Activated CD8-positive, alpha-beta memory T cell treated with anti-CD3 and anti-CD28 coated beads, Interleukin-2, amount 50 U/mL, for 24 hours (primary cell): ENCODE measurements at regions not wholly inside any gene's neighbourhood (a gene's known extent, or its start where the extent isn't known, plus 50 kb on each side); places are given as distances from the start of the nearest gene placed in this dataset.
"Not testable (repeated sequence)": the region's sequence is repeated elsewhere in the genome, so short reads cannot be mapped to it uniquely, and the experiment has no call there.

Experiments used
- DNase-seq: peaks from one replicate; pipeline ENCODE4 v3.0.0-alpha.2; 2020; ENCODE audit errors: extremely low read depth

DNA sequence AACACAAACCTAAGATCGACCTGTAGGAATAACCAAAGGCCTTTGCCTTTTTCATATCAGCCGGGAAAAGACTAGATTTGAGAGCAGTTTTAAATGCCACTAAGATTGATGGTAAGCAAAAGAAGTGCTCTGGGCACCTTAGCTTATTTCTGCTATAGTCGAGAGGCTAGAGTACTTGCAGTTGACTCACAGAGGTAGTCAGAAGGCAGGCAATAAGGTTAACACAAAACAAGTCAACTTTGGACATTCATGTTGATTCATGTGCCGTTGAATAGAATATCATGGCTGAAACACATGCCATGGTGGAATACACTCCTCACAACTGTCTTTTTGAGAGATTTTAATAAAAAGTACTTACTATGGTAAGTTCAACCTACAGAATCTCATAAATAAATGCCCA lies 507.6 kb downstream of the ZEB2 start:
- no peak for DNase-seq

DNA sequence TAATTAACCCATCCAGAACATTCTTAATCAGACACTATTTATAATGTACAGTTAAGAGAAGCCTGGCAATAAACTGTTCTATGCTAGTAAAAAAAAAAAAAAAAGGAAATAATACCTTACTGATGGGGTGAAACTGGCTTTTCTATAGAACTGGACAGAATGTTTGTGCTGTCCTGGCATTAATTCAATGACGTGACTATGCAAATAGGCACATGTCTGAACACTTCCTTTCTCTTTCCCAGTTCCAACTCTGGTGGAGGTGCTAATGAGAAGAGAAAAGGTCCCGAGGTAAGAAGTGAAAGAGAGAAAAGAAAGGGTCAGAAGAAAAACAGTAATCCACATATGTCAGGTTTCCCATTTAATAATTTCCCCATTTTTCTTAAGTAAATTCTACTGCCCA lies 508.4 kb downstream of the ZEB2 start:
- DNase-seq = no peak

DNA sequence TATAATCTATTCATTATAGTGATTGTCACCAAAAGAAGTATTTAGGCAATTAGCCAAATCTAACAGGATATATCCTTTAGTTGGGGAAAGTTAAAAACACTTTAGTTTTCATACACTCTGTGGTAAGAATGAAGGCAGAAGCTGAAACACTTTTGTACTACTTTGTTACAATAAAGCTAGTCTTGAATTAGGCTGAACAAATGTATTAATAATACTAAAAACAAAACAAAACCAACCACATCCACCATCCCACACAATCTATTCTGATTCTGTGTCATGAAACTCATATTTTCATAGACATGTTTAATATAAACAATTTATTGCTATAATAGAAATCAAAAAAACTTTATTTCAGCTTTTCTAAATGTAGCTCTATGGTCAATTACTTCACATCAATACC lies 508.8 kb downstream of the ZEB2 start:
- no peak for DNase-seq

DNA sequence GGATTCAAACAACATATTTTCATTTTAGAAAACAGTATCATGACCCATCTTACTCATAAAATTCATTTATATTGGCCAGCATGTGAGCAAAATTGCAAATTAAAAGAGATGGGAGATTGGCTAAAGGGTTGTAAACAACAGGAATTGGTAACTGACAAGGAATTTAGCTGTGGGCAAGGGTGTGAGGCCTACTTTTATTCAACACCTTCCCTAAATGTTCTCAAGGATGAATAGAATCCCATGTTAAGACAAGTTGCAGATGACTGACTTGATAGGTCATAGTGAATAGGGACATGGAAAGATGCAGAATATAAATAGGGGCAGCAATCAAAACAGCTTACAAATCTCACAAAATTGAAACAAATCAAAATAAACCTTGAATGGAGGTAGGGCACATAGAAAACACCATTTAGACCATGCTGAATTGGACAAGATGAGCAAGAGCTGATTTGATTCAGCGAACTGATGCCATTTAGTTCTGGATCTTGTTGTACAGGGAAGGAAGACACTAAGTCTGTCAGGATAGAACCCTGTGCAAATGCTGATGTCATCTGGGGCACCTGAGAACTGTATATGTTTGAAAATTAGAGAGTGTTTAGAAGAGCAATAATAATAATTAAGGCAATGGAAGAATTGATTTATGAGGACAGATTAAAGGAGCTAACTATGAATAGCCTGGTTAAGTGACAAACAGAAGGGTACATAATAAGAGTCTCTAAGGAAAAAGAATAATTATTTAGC lies 509.7 kb downstream of the ZEB2 start:
- no peak for DNase-seq

DNA sequence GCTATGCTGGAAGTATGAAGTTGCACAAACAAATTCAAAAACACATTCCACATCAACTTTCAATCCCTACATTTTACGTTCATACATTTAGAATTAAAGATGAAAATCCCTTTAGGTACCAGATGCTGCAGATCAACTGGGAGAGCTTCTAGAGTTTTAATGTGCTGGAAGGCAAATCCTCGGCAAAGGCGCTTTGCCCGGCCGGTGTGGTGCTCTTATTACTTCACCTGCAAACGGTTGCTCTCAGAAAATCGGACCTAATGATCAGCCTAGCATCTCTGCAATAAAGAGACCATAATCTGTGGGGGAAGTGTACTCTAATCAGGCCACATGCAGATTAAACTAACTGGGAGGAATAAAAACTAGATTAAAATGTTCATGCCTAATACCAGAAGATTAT lies 513.8 kb downstream of the ZEB2 start:
- no peak for DNase-seq

DNA sequence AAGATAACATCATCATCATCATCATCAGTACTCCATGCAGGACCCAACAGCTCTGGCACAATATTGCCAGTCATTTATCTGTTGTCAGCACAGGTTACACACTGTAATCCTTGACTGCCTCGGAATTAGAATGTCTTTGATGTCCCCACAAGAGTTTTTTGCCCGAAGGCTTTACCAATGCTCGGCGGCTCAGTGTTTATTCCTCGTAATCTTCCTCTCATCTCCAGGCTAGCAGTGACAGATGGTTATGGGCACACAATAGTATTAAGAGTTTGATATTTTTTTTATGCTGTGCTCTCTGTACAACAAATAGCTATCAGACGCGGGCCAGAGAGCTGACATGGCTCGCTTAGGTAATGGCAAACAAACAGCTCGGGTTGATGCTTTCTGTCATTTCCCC lies 515.2 kb downstream of the ZEB2 start:
- DNase-seq = no peak

DNA sequence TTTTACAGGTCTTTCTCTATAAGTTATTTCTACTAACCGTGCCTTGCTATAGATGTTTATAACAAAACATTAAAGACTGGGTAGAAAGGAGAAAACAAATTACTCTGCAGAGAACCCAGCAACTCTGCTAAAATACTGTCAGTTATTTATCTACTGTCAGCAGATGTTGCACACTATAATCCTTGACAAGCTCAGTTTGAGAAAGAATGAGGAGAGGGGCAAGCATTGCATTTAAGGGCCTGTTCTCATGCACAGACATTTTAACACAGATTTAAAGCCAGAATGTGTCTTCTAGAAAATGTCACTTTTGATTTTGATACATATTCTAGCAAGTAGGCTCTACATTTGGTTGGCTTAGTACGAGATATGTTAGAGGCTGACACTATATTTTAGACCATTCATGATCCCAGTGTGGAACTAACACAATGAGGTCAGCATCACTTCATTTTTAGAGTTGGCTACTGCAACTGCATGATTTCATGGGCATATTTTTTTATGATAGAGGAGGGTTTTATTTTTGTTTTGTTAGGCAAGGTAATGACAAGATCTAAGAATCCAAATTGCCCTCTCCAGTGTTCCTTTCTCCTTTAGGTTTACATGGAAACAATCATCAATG lies 516.4 kb downstream of the ZEB2 start:
- DNase-seq = no peak

DNA sequence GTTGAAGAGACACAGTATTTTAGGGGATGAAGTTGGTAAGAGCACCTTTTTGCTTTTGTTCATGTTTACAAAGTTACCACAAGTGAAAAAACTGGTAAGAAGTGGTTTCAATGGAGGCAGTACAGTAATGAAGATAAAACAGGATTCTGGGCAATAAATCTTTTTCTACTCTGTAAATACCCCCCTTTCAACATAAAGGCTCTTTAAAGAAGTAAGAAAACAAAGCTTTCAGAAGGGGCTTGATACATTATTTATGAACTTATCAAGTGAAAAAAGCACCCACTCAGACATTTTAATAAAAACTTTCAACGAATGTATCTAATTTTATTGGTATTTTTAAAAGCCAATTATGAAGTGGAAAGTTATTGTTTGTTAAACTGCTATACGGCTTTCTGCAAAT lies 522.9 kb downstream of the ZEB2 start:
- DNase-seq = no peak

DNA sequence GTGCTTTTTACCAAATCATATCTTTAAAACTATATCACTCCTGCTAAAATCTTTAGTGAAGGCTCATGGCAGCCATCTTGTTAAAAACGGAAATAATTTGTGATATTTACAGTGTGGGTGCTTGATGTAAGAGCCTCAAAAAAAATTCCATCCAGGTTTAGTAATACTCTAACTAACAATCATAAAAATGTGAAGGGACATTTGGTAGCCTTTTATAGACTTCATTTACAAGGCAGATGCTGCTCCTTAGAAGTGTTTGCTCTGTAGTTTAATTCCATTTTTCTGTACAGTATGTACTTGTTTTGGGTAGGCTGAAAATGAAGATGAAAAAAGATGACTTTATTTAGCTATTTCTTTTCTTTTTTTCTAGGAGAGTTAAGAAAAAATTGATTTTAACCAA lies 525.0 kb downstream of the ZEB2 start:
- DNase-seq = no peak

DNA sequence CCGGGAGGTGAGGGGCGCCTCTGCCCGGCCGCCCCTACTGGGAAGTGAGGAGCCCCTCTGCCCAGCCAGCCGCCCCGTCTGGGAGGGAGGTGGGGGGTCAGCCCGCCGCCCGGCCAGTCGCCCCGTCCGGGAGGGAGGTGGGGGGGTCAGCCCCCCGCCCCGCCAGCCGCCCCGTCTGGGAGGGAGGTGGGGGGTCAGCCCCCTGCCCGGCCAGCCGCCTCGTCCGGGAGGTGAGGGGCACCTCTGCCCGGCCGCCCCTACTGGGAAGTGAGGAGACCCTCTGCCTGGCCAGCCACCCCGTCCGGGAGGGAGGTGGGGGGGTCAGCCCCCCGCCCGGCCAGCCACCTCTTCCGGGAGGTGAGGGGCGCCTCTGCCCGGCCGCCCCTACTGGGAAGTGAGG lies 528.3 kb downstream of the ZEB2 start:
- DNase-seq = not testable (repeated sequence)

DNA sequence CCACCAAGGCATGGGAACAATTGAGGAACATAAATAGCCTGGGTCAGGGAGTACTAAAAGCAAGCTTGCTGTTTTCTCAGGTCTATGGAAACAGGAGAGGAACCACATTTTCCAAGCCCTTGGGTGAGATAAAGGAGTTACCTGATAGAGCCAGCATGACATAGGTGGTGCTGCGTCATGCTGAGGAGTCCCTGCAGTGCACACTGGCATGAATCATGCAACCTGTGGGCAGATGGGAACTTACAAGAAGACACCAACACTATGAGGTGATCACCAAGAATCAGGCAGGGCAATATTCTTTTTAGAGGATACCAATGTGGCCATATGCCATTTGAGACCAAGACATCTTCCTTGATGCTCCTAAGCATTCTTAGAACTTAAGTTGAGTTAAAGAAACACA lies 531.8 kb downstream of the ZEB2 start:
- DNase-seq = no peak

DNA sequence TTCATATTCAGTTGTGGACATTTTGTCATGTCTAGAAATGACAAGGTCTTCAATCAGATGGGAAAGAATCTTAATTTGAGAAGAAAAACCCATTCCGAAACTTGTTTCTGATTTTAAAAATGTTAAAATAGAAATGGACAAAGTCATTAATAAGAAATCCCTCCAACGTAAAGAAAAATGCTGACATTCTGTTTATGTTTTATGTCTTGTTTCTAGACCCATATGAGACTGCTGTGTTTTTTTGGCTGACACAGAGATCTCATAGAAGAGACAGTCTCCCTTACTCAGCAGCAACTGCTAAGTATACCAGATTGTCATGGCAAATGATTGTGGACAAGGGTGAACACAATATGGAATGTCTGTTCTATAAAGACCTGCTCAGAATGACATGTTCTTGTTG lies 538.5 kb downstream of the ZEB2 start:
- no peak for DNase-seq

DNA sequence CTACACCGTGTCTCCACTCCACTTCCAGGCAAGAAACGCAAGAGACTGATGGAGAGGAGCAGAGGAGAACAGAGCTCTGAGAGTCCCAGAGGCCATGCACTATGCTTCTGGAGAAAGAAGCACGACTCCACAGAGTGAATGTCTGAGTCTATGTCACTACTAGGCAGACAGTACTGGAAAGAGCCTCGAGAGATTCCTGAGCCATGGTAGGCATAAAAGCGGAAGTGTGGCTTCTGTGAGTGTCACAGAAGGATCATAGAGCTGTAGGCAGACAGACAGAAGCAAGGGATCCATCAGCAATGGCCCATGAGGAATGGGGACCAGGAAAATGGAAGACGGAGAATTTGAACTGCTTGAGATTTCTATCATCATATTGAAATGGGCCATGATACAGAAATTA lies 542.6 kb downstream of the ZEB2 start:
- no peak for DNase-seq

DNA sequence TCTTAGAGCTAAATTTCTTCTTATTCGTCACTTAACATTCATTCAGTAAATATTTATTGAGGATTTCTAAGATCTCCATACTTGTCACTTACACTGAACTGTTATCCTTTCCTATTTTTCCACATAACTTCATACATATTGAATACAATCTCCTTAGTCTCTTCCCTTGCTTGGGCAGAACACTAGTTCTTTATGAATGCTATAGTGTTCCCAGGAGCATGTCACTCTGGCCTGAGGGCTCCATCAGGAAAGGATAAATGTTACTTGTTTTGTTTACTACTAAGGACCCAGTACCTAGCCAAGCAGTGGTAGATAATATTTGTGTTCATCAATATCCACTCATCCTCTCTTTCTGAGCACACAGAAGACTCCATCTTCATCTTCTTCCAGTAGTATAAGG lies 544.7 kb downstream of the ZEB2 start:
- DNase-seq = no peak

DNA sequence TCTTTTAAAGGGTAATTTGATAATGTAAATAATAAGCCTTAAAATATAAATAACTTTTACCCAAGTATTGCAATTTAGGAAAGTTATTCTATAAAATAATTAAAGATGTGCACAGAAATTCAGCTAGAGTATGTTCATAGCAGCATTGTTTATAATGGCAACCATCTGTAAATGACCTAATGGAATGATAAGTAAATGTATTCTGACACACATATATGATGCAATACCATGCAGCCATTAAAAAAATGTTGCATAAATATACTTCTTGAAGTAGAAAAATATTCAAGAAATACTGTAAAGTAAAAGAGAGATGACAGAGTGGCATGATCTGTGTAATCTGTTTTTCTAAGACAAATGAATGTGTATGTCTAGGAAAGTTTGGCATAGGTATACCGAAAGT lies 545.7 kb downstream of the ZEB2 start:
- no peak for DNase-seq

DNA sequence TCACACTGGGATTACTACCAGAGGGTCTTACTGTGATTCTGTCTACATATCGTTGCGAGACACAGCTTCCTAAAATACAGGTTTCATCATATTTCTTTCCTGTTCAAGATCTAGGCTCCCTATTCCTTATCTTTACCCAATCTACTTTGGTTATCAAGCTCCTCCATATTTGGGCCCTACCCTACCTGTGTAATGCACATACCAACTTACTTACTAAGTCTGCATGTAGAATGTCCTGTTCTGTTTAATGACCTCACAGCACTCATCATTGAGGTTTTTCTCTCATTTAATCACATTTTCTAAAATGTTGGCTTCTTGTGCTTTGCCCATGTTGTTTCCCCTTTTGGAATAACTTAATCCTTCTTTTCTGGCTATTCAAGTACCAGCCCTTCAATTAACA lies 551.1 kb downstream of the ZEB2 start:
- DNase-seq = no peak

DNA sequence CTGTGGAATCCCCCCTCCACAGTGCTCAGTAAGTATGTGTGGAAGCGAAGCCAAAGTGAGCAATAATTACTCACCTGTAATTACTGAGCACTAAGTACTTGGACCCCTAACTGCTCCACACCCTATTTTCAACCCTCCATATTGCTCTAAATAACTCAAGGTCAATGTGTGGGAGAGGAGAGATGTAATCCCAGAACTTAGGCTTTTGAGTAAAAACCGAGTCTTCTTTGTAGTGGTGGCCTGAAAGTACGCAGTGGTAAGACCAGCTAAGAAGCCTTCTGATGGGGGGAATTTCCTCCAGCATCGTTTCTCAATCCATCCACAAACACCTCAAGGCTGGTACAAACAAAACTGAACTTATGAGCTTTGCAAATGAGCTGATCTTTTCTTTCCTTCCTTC lies 551.6 kb downstream of the ZEB2 start:
- no peak for DNase-seq

DNA sequence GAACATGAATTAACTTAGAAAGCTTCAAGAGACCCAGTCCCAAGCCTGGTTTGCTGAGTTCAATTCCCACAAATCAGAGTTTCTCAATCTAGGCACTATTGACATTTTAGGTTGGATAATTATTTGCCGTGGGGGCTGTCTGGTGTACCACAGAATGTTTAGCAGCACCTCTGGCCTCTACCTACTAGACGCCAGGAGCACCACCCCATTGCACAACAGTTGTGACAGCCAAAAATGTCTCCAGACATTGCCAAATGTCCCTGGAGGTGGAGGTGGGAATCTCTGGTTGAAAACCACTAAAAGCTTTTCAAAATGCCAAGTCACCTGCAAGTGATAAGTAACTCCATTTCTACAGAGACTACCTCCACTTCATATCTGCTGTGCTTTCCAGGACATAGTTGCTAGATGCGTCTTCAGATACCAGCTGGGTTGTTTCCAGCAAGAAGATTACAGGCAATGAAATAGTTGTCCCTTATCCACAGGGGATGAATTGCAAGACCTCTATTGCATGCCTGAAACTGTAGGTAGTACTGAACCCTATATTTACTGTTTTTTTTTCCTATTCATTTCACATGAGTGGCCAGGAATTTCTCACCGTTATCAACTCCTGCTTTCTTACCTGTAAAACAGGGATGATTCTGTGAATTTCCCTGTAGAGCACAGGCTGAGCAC lies 554.3 kb downstream of the ZEB2 start:
- DNase-seq = no peak

DNA sequence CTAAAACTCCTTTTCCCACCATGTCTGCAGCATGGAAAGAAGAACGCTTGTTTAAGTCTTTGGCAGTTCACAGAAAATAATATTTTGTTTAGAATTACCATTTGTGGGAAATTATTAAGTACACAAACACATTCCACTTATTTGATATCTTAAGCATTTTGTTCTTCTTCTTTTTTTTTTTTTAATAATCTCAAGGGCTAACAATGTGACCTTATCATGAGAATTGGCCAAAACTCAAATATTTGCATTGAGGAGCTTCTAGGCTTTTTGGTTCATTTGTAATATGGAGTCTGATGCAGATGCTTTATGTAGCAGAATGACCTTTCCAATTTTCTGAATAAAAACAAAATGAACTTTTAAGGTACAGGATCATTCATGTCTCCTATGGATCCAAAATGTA lies 555.0 kb downstream of the ZEB2 start:
- no peak for DNase-seq

DNA sequence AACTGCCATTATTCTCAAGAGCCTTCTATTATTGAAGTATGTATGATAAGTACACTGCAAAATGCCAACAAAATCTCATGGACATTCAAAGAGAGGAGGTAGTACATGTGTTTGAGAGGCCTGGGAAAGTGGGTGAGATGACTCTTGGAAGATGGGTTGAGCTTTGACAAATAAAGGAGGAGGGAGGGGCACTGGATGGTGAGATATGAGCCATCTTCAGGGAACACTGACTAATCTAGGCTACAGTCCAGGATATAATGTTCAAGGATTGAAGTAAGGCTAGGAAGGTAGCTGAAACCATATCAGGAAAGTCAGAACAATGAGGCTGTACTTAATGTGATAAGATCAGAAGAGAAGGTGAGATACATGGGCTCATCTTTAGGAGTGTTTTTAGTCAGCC lies 559.7 kb downstream of the ZEB2 start:
- DNase-seq = no peak

DNA sequence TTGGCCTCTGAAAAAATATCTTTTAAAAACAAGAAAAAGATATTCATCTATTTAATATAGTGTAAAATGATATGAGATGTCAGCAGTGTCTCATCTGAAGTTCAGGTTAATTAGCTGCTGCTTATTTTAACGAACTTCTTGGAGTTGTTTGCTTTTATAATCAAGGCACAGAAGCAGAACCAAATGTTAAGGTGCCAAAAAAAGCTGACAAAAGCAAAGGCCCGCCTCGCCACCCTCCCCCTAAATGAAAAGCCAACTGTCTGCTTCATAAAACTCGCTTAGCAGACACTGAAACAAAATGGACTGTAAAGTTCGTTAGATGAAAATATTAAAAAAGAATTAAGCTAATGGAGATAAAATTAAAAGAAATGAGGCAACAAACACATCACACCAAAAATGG lies 562.6 kb downstream of the ZEB2 start:
- DNase-seq = no peak

DNA sequence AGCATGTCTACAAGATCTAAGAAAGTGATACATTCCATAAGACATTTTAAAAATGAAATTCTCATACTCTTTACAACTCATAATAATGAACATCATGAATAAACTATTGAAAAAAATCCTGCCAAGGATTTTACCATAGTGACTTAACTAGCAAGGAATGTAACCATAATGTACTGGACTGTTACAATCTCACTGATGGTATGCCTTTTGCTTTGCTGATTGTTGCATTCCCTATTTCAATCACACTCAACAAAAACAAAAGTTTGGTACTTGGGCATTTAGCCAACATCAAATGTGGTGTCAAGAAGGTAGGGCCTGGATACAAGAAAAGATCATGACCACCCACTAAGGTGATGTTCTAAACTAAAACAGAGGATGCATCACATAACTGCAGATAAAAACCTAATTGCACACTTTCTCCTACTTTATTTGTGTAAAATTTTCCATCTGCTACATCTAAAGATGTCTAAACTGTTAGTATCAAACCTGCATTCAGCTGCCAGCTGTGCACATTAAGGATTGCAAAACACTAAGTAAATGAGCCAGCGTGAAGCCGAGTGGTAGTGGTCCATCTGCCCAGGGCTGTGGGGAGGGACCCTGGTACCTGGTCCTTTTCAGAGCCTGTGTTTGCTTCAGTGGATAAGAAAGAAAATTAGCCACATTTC lies 564.4 kb downstream of the ZEB2 start:
- no peak for DNase-seq

DNA sequence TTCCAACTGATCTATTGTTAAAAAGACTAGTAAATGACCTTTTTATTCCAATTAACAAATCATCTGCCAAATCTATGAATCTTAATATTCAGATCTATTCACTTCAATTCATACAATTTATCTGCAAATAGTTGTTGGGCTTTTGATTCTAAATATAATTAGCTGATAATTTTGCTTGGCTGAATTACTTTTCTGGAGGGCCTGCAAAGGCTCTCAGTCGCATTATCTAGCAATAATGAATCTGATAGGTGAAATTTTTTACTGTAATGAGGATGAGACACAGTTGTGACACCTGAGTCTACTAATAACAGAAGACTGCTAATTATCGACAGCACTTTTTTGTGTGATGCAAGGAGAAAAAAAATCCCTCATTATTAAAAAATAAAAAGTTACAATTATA lies 565.1 kb downstream of the ZEB2 start:
- no peak for DNase-seq
